Kidney (tissue), 13 donors: ENCODE measurements at regions not wholly inside any gene's neighbourhood (a gene's known extent, or its start where the extent isn't known, plus 50 kb on each side); places are given as distances from the start of the nearest gene placed in this dataset.

ENCODE experiments used
- DNase-seq, 5 donors: peaks; one replicate each; pipeline ENCODE4 v3.0.0-alpha.2; 2013 to 2020
- FAIRE-seq: peaks from 2 replicates; lab custom pipeline; 2012; peaks lifted over from hg19 to GRCh38; lab: Jason Lieb, UNC
- H3K27ac ChIP-seq, 2 donors: one replicate each; pipeline ENCODE4 v1.7.0; 2013; ENCODE audit warnings: low read depth in 2 of 2, low read length in 2 of 2, inconsistent platforms in 1 of 2
- H3K27me3 ChIP-seq: one replicate; pipeline ENCODE4 v1.7.1; 2013; ENCODE audit warnings: low read length, inconsistent platforms; ENCODE audit not compliant: control insufficient read depth, insufficient read depth
- H3K36me3 ChIP-seq, 3 donors: one replicate each; pipeline versions ENCODE4 v1.7.0 to v1.7.1; 2013; ENCODE audit warnings: low read length in 3 of 3, control low read depth in 1 of 3, inconsistent platforms in 1 of 3; ENCODE audit not compliant: insufficient read depth in 3 of 3, control insufficient read depth in 2 of 3
- H3K4me1 ChIP-seq, 3 donors: one replicate each; pipeline versions ENCODE4 v1.7.0 to v1.7.1; 2013; ENCODE audit warnings: low read length in 3 of 3, inconsistent platforms in 1 of 3, low read depth in 1 of 3; ENCODE audit not compliant: control insufficient read depth in 2 of 3, insufficient read depth in 2 of 3
- H3K4me3 ChIP-seq, 3 donors: one replicate each; pipeline versions ENCODE4 v1.7.0 to v1.8.1; 2013; ENCODE audit warnings: low read length in 3 of 3, control low read depth in 1 of 3, inconsistent platforms in 1 of 3
- H3K9ac ChIP-seq, 3 donors: one replicate each; pipeline versions ENCODE4 v1.7.0 to v1.7.1; 2013; ENCODE audit warnings: low read length in 3 of 3, control low read depth in 1 of 3, inconsistent platforms in 1 of 3
- H3K9me3 ChIP-seq, 3 donors: one replicate each; pipeline versions ENCODE4 v1.7.0 to v1.7.1; 2013; ENCODE audit warnings: low read length in 3 of 3, control low read depth in 1 of 3, inconsistent platforms in 1 of 3; ENCODE audit not compliant: control insufficient read depth in 2 of 3, insufficient read depth in 1 of 3
- intact Hi-C: fragments of 100-400 bp; cut with DNase I; formaldehyde crosslinking; loops from one replicate; pipeline ENCODE4 v1.11.1; 2022
- TF ChIP-seq, protein P1 (sequence below): IDR thresholded peaks from 3 replicates; pipeline ENCODE4 v1.5.1; 2012; ENCODE audit warnings: mild to moderate bottlenecking, moderate library complexity, borderline replicate concordance; ENCODE audit not compliant: insufficient read depth; ENCODE audit errors: extremely low read depth
- donor health status: control.
- donor health status: control.
- donor health status: control.
- donor health status: control.
- donor health status: control.
- donor health status: DM: yes; HTN: yes; CAD: no.
- donor health status: Normal renal cell carcinoma (clear cell type).

DNA sequence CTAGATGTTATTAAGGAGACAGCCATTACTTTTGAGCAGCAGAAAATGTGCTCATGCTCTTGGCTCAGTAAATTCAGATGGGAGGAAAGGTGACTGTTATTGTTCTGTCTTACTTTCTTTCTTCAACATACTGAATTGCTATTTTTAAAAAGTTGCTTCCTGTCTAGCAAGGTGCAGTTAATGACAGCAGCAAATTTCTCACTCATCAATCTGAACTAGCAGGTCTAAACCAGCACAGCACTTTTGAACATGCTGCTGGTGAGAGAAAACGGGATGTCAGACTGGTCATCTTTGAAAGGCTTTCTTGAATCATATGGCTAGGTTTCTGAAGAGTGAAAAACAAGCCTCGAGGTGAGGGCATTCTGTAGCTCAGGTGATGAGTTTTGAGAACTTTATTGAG is 384.7 kb downstream of the MFSD1 start:
- Histone ChIP-seq H3K4me3 (no peak overlapping the region), H3K9ac (no peak overlapping the region), H3K27me3 (no peaks in the 10 kb centered on the region), H3K36me3 (no peaks in the 10 kb centered on the region), H3K27ac (no peak overlapping the region), H3K9me3 (no peaks in the 10 kb centered on the region), H3K4me1 (no peaks in the 10 kb centered on the region)
- DNase-seq (no peak), FAIRE-seq (no peak)
- intact Hi-C loops: no loop called here
- TF ChIP-seq, protein P1, sequence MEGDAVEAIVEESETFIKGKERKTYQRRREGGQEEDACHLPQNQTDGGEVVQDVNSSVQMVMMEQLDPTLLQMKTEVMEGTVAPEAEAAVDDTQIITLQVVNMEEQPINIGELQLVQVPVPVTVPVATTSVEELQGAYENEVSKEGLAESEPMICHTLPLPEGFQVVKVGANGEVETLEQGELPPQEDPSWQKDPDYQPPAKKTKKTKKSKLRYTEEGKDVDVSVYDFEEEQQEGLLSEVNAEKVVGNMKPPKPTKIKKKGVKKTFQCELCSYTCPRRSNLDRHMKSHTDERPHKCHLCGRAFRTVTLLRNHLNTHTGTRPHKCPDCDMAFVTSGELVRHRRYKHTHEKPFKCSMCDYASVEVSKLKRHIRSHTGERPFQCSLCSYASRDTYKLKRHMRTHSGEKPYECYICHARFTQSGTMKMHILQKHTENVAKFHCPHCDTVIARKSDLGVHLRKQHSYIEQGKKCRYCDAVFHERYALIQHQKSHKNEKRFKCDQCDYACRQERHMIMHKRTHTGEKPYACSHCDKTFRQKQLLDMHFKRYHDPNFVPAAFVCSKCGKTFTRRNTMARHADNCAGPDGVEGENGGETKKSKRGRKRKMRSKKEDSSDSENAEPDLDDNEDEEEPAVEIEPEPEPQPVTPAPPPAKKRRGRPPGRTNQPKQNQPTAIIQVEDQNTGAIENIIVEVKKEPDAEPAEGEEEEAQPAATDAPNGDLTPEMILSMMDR: no peak

DNA sequence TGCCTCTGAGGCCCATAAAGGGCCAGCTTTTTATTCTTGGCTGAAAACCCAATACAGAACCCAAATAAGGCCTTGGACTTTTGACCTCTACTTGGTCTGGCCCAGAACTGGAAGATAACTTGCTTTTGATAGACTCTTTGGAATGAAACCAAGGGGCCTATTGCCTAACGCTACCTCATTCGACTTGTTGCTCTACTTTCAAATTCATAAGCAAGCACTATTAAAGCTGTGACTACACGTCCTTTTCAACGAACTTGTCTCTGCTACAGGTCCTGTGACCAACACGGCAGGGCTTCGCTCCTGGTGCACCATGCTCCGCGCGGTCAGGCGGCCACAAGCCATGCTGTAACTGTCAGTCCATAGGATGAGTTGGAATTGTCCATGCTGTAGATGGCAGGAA is 385.4 kb downstream of the MFSD1 start:
- no peak overlapping the region for H3K27ac ChIP-seq
- TF ChIP-seq, protein P1: no peak
- DNase-seq (no peak), FAIRE-seq (no peak)
- no peak overlapping the region for H3K4me3 ChIP-seq
- H3K4me1 ChIP-seq: no peaks in the 10 kb centered on the region
- no peaks in the 10 kb centered on the region for H3K36me3 ChIP-seq
- H3K9ac ChIP-seq: no peak overlapping the region
- H3K9me3 ChIP-seq: no peaks in the 10 kb centered on the region
- H3K27me3 ChIP-seq: no peaks in the 10 kb centered on the region
- intact Hi-C loops: no loop called here

DNA sequence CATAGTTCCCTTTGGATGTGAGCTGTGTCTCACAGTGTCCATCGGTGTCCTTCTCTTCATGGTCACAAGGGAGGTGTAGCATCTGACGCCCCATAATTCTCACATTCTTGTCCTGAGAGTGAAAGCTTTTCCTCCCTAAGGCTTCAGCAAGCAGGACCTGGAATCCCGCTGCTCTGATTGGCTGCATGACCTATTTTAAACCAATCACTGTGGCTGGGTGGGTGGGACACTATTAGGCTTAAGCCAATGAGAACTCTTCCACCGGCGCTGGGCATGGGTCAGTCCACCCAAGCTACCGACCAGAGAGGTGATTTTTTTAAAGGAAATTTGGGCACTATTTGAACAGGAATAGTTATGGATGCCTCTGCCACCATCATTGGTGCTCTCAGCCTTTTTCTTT is 385.9 kb downstream of the MFSD1 start:
- Histone ChIP-seq H3K36me3 (no peaks in the 10 kb centered on the region), H3K27ac (no peak overlapping the region), H3K9me3 (no peaks in the 10 kb centered on the region), H3K27me3 (no peaks in the 10 kb centered on the region), H3K4me3 (no peak overlapping the region), H3K9ac (no peak overlapping the region), H3K4me1 (no peaks in the 10 kb centered on the region)
- TF ChIP-seq, protein P1: no peak
- intact Hi-C loops: no loop called here
- DNase-seq (no peak), FAIRE-seq (no peak)

DNA sequence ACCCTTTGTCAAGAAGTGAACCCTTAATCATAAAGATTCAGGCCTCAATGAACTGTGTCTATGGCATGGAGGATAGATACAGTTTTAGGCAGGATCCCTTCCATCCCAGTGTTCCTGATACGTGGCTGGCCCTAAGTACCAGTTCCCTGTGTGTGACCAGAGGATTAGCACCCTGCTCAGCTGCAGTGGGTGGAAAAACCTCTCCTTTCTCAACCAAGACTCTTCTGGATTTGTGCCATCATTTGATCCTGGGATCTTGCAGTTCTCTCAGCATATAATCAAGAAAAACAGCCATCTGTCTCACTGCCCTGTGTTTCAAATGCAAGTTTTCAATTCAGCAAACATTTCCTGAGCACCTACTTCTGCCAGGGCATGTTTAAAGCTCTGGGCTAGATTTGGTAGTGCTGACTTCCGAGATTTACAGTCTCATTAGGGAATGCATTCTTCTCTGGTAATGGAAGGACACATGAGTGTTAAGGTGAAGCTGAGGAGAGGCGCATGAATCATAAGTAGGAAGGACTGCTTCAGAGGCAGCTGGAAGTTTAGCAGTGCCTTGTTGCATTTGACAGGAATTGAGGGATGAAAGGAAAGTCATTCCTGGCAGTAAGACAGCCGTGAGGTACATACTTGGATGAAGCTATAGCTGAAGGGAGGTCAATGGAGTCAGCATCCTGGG is 388.3 kb downstream of the MFSD1 start:
- no peak for FAIRE-seq
- Histone ChIP-seq H3K9me3 (no peaks in the 10 kb centered on the region), H3K4me3 (no peak overlapping the region), H3K27ac (no peak overlapping the region), H3K27me3 (no peaks in the 10 kb centered on the region), H3K36me3 (no peaks in the 10 kb centered on the region), H3K9ac (no peak overlapping the region), H3K4me1 (no peaks in the 10 kb centered on the region)
- intact Hi-C loops: no loop called here
- DNase-seq: no peak
- TF ChIP-seq, protein P1: no peak
